ENCODE measurements at regions not wholly inside any gene's neighbourhood (a gene's known extent, or its start where the extent isn't known, plus 50 kb on each side); places are given as distances from the start of the nearest gene placed in this dataset.

- no peak for DNase-seq (ENCODE audit: extremely low read depth in 1 of 2, low read depth in 1 of 2)
Observed at GRCh38 chr3:72248869-72249268, 463.9 kb upstream of the PROK2 start.

DNA sequence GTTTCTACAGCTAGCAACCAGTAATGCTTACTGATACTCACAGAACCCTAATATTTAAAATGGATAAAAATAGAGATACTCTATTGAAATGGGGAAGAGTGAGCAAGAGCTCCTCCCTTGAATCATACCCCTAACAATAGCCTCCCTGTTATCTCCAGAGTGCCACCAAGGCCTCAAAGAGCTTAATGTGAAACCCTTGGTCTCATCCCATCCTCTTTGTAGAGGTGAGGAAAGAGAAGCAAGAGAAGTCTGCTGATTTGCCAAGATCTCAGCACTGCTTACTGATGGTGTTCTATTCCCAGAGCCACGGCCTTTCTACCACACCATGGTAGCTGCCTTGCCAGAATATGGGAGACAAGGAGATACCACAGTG is 463.4 kb upstream of the PROK2 start:
- DNase-seq (ENCODE audit: extremely low read depth in 1 of 2, low read depth in 1 of 2) = no peak

GRCh38 chr3:72247645-72248388 is 462.9 kb upstream of the PROK2 start:
- no peak for DNase-seq (ENCODE audit: extremely low read depth in 1 of 2, low read depth in 1 of 2)

- DNase-seq (ENCODE audit: extremely low read depth in 1 of 2, low read depth in 1 of 2) = no peak
Observed at GRCh38 chr3:72247126-72247525, 462.2 kb upstream of the PROK2 start.

- DNase-seq (ENCODE audit: extremely low read depth in 1 of 2, low read depth in 1 of 2) = no peak
Observed at GRCh38 chr3:72246685-72247084, 461.7 kb upstream of the PROK2 start.

GRCh38 chr3:72245183-72245811 is 460.3 kb upstream of the PROK2 start:
- no peak for DNase-seq (ENCODE audit: extremely low read depth in 1 of 2, low read depth in 1 of 2)

GRCh38 chr3:72244396-72244795 is 459.4 kb upstream of the PROK2 start:
- DNase-seq (ENCODE audit: extremely low read depth in 1 of 2, low read depth in 1 of 2) = no peak

DNA sequence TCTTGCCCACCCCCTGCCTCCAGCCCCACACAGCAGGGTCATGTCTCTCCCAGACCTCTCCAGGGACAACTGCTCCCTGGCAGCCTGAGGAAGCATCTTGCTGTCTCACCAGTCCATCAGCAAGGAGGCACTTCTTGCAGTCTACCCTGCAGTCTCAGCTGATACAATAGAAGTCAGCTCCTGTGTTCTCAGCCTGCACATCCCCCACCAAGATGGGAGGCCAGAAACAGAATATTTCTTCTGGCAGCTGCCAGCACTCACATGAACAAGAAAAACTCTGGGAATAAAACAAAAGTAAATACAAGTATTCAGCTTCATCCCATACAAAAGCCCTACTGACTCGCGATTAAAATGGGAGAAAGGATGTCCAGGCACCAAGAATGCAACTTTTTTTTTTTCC is 457.4 kb upstream of the PROK2 start:
- no peak for DNase-seq (ENCODE audit: extremely low read depth in 1 of 2, low read depth in 1 of 2)

DNA sequence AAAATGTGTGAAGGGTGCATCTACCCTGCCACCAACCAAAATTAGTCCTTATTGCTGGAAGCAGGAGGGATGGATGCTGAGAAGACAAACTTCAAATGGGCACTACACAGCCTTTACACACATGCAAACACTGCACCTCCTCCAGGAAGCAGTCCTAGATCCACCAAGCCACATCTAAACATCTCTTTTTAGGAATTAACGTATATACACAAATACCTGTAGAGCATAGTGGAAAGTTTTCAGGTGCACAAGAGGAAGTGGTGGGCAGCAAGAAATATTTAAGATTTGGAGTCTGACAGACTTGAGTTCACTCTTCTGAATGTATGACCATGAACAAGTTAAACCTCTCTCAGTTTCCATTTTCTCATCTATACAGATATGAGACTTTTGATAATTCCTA is 456.6 kb upstream of the PROK2 start:
- DNase-seq (ENCODE audit: extremely low read depth in 1 of 2, low read depth in 1 of 2) = no peak

GRCh38 chr3:72240531-72240930 is 455.6 kb upstream of the PROK2 start:
- no peak for DNase-seq (ENCODE audit: extremely low read depth in 1 of 2, low read depth in 1 of 2)

- no peak for DNase-seq (ENCODE audit: extremely low read depth in 1 of 2, low read depth in 1 of 2)
Observed at GRCh38 chr3:72238801-72239200, 453.9 kb upstream of the PROK2 start.

GRCh38 chr3:72238010-72238691 is 453.2 kb upstream of the PROK2 start:
- no peak for DNase-seq (ENCODE audit: extremely low read depth in 1 of 2, low read depth in 1 of 2)

DNA sequence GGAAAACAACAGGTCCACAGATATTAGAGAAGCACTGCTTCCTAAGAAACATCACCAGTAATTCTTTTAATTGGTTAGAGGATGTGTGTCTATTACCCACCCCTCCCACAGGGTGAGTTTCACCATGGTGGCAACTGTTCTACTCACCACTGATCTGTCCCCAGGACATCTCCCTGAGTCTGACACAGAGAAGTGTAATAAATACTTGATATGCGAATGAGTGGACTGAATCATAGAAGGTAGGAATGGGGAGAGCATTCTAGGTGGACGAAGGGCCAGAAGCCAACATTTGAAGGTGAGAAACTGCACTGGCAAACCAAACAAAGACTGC is 452.7 kb upstream of the PROK2 start:
- no peak for DNase-seq (ENCODE audit: extremely low read depth in 1 of 2, low read depth in 1 of 2)

DNA sequence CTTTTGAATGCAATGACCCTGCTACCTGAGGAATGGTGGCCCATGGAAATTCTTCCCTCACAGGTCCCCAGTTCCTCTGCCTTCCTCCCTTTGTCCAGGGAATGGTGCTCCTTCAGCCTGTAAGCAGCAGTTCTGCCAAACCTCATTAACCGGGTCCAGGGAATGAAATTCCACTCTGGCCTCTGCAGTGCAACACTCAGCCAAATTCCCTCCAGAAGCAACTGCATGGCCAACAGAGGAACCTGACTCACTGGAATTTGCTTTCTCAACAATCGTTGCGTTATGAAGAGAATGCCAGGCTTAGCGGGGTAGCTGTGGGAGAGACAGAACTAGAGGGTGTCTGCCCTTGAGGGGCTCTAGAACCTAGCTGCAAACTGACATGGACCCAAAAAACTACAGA is 449.4 kb upstream of the PROK2 start:
- DNase-seq (ENCODE audit: extremely low read depth in 1 of 2, low read depth in 1 of 2) = no peak

- no peak for DNase-seq (ENCODE audit: extremely low read depth in 1 of 2, low read depth in 1 of 2)
Observed at GRCh38 chr3:72233571-72233970, 448.6 kb upstream of the PROK2 start.

GRCh38 chr3:72232777-72233176 is 447.8 kb upstream of the PROK2 start:
- no peak for DNase-seq (ENCODE audit: extremely low read depth in 1 of 2, low read depth in 1 of 2)

DNA sequence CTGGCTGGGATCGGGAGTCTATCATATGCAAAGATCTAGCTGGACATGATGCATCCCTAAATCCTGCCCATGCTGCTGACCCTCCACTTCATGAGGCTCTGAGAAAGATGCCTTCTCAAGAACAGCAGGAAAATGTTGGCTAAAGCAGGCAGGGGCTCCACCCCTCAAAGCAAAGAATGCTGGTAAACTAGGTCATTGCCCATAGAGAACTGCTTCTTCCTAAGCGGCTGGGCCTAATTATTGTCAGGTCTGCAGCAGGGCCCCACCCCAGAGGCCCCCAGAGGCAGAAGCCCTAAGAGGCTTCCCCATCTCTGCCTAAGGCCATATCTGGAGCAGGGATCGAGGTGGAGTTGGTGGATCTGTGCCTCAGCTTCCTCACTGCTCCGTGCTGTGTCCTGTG is 447.4 kb upstream of the PROK2 start:
- no peak for DNase-seq (ENCODE audit: extremely low read depth in 1 of 2, low read depth in 1 of 2)

GRCh38 chr3:72231439-72232196 is 446.7 kb upstream of the PROK2 start:
- DNase-seq (ENCODE audit: extremely low read depth in 1 of 2, low read depth in 1 of 2) = no peak

- no peak for DNase-seq (ENCODE audit: extremely low read depth in 1 of 2, low read depth in 1 of 2)
Observed at GRCh38 chr3:72230774-72231379, 445.9 kb upstream of the PROK2 start.

DNA sequence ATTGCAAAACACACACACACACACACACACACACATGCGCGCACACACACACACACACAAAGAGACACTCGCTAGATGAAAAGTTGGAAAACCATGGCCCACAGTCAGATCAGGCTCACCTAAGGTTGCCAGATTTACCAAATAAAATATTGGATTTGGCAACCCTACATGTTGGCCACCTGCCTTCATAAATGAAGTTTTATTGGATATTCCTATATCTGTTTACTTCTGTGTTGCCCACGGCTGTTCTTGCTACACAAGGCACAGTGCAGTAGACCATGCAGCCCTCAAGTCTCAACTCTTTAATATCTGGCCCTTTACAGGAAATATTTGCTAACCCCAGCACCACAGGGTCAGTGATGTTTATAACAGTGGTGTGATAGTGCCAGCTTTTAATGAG is 445.0 kb upstream of the PROK2 start:
- no peak for DNase-seq (ENCODE audit: extremely low read depth in 1 of 2, low read depth in 1 of 2)

DNA sequence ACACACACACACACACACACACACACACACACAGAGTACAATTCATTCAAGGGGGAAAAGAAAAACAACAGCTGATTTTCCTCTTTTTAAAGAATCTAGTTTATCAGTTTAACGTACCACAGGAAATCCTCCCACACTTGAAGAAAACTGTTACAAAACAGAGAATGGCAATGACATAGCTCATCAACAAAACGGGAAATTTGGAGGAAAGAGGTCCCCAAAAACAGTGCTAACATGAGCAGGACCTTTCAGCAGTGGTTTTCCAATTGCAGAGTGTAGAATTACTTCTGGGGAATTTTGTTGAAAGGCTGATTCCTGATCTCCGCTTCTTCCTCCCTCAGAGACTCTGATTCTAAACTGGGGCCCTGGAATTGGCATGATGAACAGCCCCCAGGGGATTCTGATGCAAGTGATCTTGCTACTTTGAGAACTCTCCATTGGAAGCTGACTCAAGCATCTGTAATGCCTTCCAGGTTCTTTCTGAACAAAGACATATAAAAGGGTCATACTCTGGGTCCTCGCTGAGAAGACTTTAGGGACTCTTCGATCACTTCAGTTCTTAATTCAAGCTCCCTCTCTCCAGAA is 442.6 kb upstream of the PROK2 start:
- no peak for DNase-seq (ENCODE audit: extremely low read depth in 1 of 2, low read depth in 1 of 2)

Data from activated CD8-positive, alpha-beta memory T cell treated with anti-CD3 and anti-CD28 coated beads for 1 hour (primary cell).